Neural progenitor cell (in vitro differentiated cells): ENCODE measurements at regions not wholly inside any gene's neighbourhood (a gene's known extent, or its start where the extent isn't known, plus 50 kb on each side); places are given as distances from the start of the nearest gene placed in this dataset.

Experiments used
- CTCF ChIP-seq: fragments of 200-600 bp; sonication (generic); IDR thresholded peaks from 2 replicates; pipeline ENCODE4 v1.5.1; 2017; ENCODE audit warnings: antibody characterized with exemption, mild to moderate bottlenecking
- EZH2 ChIP-seq: fragments of 200-600 bp; sonication (generic); IDR thresholded peaks from 2 replicates; pipeline ENCODE4 v1.6.1; 2017; ENCODE audit warnings: antibody characterized with exemption, mild to moderate bottlenecking, moderate library complexity

- TF ChIP-seq CTCF (no peak), EZH2 (no peak)
Measured at GRCh38 chr17:77851921-77852320, 106.6 kb upstream of the TNRC6C start.
